SK-N-SH treated with all-trans-retinoic acid at 6 μM for 48 hours (cell line): ENCODE measurements at regions not wholly inside any gene's neighbourhood (a gene's known extent, or its start where the extent isn't known, plus 50 kb on each side); places are given as distances from the start of the nearest gene placed in this dataset.

ENCODE experiments used
- ARNTL ChIP-seq: fragments of 450-650 bp; formaldehyde crosslinking; IDR thresholded peaks from 2 replicates; pipeline ENCODE4 v1.5.0; 2020; ENCODE audit warnings: low read depth, mild to moderate bottlenecking, moderate library complexity, borderline replicate concordance
- CSDC2 ChIP-seq: fragments of 250-450 bp; sonication (Bioruptor Pico); IDR thresholded peaks from 2 replicates; pipeline ENCODE4 v1.5.0; 2020; ENCODE audit warnings: mild to moderate bottlenecking, moderate library complexity
- PPARA ChIP-seq: fragments of 250-450 bp; sonication (Bioruptor Pico); IDR thresholded peaks from 2 replicates; pipeline ENCODE4 v1.5.0; 2020; ENCODE audit warnings: mild to moderate bottlenecking, borderline replicate concordance
- RARB ChIP-seq: fragments of 250-450 bp; sonication (Bioruptor Pico); IDR thresholded peaks from 2 replicates; pipeline ENCODE4 v1.8.0; 2021; ENCODE audit warnings: mild to moderate bottlenecking, moderate library complexity
- TCF4 ChIP-seq: fragments of 250-450 bp; sonication (Bioruptor Pico); IDR thresholded peaks from 2 replicates; pipeline ENCODE4 v1.8.0; 2021; ENCODE audit warnings: mild to moderate bottlenecking, moderate library complexity, borderline replicate concordance
- ZFP3 ChIP-seq: fragments of 250-450 bp; sonication (Bioruptor Pico); IDR thresholded peaks from 2 replicates; pipeline ENCODE4 v1.5.0; 2020; ENCODE audit warnings: mild to moderate bottlenecking, moderate library complexity
- ZNF565 ChIP-seq: fragments of 450-650 bp; formaldehyde crosslinking; conservative IDR thresholded peaks from 2 replicates; pipeline ENCODE4 v1.5.0; 2020; ENCODE audit warnings: low read depth, mild to moderate bottlenecking, moderate library complexity
- ZNF70 ChIP-seq: fragments of 450-650 bp; formaldehyde crosslinking; IDR thresholded peaks from 2 replicates; pipeline ENCODE4 v1.5.0; 2020; ENCODE audit warnings: mild to moderate bottlenecking, moderate library complexity
- TF ChIP-seq, protein P1 (sequence below): fragments of 250-450 bp; sonication (Bioruptor Pico); IDR thresholded peaks from 2 replicates; pipeline ENCODE4 v1.8.0; 2020; ENCODE audit warnings: mild to moderate bottlenecking, moderate library complexity, borderline replicate concordance

DNA sequence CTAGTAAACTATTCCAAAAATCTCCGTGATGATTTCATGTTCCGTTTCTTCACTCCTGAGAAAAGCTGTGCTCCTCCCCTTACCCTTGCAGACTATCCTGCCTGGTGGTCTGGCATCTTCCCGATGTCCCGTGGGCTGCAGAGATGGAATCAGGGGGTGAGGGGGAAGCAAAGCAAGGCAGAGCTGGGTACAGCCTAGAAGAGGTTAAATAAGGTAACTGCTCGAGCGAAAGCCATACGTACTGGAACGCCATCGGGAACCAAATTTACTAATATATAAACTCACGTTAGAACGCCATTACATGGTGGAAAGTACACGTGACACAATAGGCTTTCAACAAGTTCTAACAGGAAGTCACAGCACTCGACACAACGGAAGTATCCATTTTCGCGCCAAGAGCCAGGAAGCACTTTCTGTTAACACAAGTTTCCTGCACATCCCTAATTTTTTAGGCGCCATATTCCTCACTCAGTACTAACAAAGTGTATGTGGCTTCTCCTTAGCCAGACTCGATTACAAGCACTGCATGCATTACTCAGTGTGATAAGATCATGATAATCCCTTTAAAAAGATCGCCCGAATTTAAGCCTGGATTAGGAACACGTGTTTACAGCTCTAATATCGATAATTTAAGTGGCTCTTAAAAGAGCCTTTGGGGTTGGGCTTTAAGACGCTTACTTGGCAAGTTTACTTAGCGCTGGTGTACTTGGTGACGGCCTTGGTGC is 101.6 kb upstream of the PRSS16 start:
- TF ChIP-seq, protein P1, sequence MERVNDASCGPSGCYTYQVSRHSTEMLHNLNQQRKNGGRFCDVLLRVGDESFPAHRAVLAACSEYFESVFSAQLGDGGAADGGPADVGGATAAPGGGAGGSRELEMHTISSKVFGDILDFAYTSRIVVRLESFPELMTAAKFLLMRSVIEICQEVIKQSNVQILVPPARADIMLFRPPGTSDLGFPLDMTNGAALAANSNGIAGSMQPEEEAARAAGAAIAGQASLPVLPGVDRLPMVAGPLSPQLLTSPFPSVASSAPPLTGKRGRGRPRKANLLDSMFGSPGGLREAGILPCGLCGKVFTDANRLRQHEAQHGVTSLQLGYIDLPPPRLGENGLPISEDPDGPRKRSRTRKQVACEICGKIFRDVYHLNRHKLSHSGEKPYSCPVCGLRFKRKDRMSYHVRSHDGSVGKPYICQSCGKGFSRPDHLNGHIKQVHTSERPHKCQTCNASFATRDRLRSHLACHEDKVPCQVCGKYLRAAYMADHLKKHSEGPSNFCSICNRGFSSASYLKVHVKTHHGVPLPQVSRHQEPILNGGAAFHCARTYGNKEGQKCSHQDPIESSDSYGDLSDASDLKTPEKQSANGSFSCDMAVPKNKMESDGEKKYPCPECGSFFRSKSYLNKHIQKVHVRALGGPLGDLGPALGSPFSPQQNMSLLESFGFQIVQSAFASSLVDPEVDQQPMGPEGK (CRISPR knock-in tag) = no peak
- TF ChIP-seq ZNF70 (no peak), CSDC2 (CRISPR knock-in tag) (no peak), TCF4 (CRISPR knock-in tag) (no peak), ARNTL (CRISPR knock-in tag) (peak; percentile 62; the same call in 1 of the 2 replicates), ZNF565 (CRISPR knock-in tag) (no peak), RARB (CRISPR knock-in tag) (no peak), PPARA (0 out of 2 replicates have a peak, but pooled peaks have one; percentile 5), ZFP3 (CRISPR knock-in tag) (no peak)
